ENCODE measurements at regions not wholly inside any gene's neighbourhood (a gene's known extent, or its start where the extent isn't known, plus 50 kb on each side); places are given as distances from the start of the nearest gene placed in this dataset.

- TF ChIP-seq POLR2A (IDR thresholded peaks at IDR 0.05) (no peak), CTCF (IDR thresholded peaks at IDR 0.05) (no peak)
Measured at GRCh38 chr21:35326677-35327076, 277.6 kb upstream of the RUNX1 start.
